PFSK-1 (cell line): ENCODE measurements at regions not wholly inside any gene's neighbourhood (a gene's known extent, or its start where the extent isn't known, plus 50 kb on each side); places are given as distances from the start of the nearest gene placed in this dataset.

Source experiments
- FOXP2 ChIP-seq: optimal IDR thresholded peaks from 2 replicates; pipeline ENCODE3; 2011; ENCODE audit warnings: borderline replicate concordance, control low read depth, inconsistent platforms; ENCODE audit not compliant: insufficient read depth; ENCODE audit errors: extremely low read length, extremely low read depth
- POLR2AphosphoS5 ChIP-seq: IDR thresholded peaks from 2 replicates; pipeline ENCODE4 v1.6.1; 2012; ENCODE audit warnings: low read depth, mild to moderate bottlenecking, control low read depth, low read length, moderate library complexity
- SIN3A ChIP-seq: IDR thresholded peaks from 2 replicates; pipeline ENCODE4 v1.6.1; 2012; ENCODE audit warnings: mild to moderate bottlenecking, low read length, moderate library complexity, borderline replicate concordance; ENCODE audit not compliant: insufficient read depth
- TAF1 ChIP-seq: IDR thresholded peaks from 2 replicates; pipeline ENCODE4 v1.6.1; 2012; ENCODE audit warnings: low read length, control low read depth, borderline replicate concordance; ENCODE audit not compliant: insufficient read depth
- TF ChIP-seq, protein P1 (sequence below), 2 experiments: IDR thresholded peaks; 2 replicates each; pipeline versions ENCODE4 v1.6.1 to v1.8.0; 2011 to 2012; ENCODE audit warnings: low read depth in 2 of 2, low read length in 2 of 2, control low read depth in 1 of 2, inconsistent platforms in 1 of 2, mild to moderate bottlenecking in 1 of 2, moderate library complexity in 1 of 2; ENCODE audit not compliant: insufficient read depth in 1 of 2

DNA sequence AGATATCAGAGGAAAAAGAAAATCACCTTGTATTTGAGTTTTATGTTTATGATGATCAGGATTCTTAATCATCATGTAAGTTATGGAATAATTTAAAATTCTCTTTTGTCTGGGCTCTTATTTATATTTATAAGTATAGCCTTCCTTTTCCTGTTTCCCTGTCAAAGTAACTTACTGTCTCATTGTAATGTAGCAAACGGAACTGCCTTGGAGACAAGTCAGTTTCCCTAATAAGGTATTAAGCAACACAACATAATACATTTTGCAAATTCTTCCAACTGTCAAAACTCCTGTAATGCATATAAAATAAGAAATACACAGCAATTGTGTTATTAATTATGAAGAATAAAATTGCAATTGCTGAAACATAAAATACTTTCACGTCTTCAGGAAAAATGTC is 463.2 kb downstream of the MAT2B start:
- no peak for TF ChIP-seq SIN3A
- TF ChIP-seq, protein P1, sequence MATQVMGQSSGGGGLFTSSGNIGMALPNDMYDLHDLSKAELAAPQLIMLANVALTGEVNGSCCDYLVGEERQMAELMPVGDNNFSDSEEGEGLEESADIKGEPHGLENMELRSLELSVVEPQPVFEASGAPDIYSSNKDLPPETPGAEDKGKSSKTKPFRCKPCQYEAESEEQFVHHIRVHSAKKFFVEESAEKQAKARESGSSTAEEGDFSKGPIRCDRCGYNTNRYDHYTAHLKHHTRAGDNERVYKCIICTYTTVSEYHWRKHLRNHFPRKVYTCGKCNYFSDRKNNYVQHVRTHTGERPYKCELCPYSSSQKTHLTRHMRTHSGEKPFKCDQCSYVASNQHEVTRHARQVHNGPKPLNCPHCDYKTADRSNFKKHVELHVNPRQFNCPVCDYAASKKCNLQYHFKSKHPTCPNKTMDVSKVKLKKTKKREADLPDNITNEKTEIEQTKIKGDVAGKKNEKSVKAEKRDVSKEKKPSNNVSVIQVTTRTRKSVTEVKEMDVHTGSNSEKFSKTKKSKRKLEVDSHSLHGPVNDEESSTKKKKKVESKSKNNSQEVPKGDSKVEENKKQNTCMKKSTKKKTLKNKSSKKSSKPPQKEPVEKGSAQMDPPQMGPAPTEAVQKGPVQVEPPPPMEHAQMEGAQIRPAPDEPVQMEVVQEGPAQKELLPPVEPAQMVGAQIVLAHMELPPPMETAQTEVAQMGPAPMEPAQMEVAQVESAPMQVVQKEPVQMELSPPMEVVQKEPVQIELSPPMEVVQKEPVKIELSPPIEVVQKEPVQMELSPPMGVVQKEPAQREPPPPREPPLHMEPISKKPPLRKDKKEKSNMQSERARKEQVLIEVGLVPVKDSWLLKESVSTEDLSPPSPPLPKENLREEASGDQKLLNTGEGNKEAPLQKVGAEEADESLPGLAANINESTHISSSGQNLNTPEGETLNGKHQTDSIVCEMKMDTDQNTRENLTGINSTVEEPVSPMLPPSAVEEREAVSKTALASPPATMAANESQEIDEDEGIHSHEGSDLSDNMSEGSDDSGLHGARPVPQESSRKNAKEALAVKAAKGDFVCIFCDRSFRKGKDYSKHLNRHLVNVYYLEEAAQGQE (IDR thresholded peaks at IDR 0.05; ENCODE audit: insufficient read depth in 1 of 2, low read depth in 2 of 2, low read length in 2 of 2) = no peak

DNA sequence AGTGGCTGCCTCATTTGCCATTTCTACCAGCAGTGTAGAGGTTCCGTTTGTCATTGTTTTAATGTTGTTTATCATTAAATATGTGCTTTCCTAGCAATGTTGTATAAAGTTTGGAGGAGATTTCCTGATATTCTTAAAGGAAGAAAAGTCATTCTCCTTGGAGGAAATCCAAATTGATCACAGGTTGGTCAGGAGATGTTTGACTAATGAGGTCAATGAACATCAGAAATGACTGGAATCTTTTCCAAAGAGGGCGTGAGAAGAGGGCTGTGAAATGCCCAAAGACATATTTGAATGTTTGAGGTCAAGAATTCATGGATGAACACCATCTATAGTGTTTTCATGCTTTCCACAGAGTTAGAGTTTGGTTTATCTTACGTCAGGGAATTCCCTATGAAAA is 471.3 kb downstream of the MAT2B start:
- TF ChIP-seq, protein P1 (IDR thresholded peaks at IDR 0.05; ENCODE audit: insufficient read depth in 1 of 2, low read depth in 2 of 2, low read length in 2 of 2) = no peak
- TF ChIP-seq SIN3A = no peak
- TF ChIP-seq FOXP2 = no peak
- no peak for TF ChIP-seq TAF1
- TF ChIP-seq POLR2AphosphoS5 = no peak

DNA sequence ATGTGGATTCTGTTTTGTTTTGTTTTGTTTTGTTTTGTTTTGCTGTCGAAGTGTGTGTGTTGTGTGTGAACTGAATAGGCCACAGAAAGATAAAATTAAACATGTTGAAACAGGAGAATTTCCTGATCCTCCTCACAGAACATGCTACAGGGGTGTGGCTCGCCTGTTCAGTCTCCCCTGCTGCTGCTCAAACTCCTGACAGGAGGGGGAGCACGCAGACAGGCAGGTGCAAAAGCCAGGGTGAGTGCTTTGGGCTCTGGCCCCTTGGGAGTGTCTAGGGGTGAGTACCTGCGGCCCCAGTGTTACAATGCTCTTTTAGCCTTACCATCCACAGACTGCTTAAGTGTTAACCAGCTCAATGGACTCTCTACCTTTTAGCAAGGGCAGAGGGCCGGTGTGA is 473.5 kb downstream of the MAT2B start:
- TF ChIP-seq, protein P1 (IDR thresholded peaks at IDR 0.05; ENCODE audit: insufficient read depth in 1 of 2, low read depth in 2 of 2, low read length in 2 of 2) = no peak
- TF ChIP-seq POLR2AphosphoS5 (no peak), FOXP2 (no peak), TAF1 (no peak), SIN3A (no peak)

DNA sequence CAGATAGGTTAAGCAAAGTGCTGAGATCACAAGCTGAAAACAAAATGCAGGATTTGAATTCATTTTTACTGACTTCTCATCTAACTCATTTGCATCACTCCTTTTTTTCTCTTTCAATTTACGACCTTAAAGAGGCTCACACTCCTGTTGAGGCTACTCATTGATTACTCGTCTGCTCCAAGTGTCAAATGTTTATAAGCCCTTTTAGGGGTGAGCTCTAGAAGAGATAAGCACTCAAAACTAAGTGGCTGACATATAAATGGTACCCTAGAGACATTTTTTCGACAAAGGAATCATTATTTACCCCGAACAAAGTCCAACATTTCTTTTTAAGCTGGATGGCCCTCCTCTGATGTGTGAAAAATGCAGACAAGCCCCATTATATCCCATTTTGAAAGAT is 483.1 kb downstream of the MAT2B start:
- TF ChIP-seq POLR2AphosphoS5 (no peak), SIN3A (no peak), FOXP2 (no peak), TAF1 (no peak)
- TF ChIP-seq, protein P1 (IDR thresholded peaks at IDR 0.05; ENCODE audit: insufficient read depth in 1 of 2, low read depth in 2 of 2, low read length in 2 of 2) = no peak

DNA sequence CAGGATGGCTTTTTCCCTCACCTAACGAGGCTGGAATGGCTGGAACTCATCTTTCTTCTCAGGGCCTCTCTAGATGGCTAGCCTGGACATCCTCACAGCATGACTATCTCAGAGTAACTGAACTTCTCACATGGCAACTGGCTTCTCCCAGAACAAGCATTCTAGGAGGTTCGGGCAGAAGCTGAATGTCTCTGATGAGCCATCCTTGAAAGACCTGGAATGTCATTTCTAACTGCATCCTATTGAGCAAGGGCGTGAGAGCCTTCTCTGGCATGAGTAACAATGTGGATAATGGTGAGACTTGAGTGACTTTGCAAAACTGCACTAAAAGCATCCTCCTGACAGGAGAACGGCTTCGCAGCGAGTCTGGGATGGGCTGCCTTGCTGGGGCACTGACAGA is 487.7 kb downstream of the MAT2B start:
- TF ChIP-seq FOXP2 = no peak
- TF ChIP-seq TAF1 = no peak
- TF ChIP-seq SIN3A = no peak
- TF ChIP-seq POLR2AphosphoS5 = no peak
- TF ChIP-seq, protein P1 (IDR thresholded peaks at IDR 0.05; ENCODE audit: insufficient read depth in 1 of 2, low read depth in 2 of 2, low read length in 2 of 2) = no peak
